Stimulated activated CD4-positive, alpha-beta T cell treated with anti-CD3 and anti-CD28 coated beads, Interleukin-15, amount 100 ng/mL, for 48 hours (primary cell): ENCODE measurements at regions not wholly inside any gene's neighbourhood (a gene's known extent, or its start where the extent isn't known, plus 50 kb on each side); places are given as distances from the start of the nearest gene placed in this dataset.

Source experiments
- DNase-seq, 2 donors: peaks; one replicate each; pipeline ENCODE4 v3.0.0-alpha.2; 2020; ENCODE audit warnings: low read depth in 2 of 2

DNA sequence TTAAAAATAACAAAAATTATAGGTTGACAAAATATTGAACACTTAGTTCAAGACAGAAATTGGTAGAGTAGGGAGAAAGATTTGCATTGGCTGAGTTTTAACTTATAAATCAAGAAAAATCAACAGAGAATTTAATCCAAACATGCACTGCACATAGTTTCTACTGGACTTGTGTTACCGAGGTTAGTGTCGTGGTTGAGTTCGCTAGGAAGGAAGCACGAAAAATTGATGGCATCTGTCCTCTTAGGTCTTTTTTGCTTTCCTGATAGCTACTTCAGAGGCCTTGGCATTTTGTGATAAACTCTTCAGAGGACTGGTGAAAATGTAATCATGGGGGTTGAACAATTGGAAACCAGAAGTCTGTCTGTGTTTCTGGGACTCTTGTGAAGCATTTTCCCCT, 392.9 kb downstream of the NUAK1 start:
- no peak for DNase-seq

DNA sequence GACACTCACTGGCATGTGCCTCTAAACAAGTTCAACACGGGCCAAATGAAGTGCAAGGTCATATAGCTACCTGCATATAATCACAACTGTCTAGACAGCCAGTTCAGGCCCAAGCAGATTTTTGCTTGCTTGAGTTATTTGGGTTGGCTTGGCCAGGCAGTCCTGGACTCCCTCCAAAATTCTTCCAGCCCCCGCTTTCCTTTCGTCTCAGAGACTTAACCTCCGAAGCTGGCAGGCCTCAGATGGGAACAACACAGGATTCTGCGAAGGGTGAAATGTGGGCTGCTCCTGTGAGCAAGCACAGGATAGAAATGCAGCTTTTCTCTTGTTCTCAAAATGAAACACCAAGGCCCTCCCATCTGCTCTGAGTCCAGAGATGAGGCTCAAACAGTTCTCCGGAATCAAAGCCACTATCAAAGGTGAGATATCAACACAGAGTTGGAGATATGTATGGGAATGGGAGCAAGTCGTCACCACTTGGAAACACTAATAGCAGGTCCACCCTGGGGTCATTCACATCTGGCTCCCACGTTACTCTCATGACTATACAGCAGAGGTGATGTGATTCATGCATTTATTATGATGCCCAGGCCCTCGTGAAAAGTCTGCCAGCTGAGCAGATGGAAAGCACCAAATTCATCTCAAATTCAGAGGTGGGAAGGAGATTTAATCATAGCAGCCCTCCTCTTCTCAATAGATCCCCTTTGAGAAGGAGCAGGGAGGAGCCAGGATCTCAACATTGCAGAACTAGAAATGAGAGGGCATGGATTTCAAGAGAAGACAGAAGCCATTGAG, 389.8 kb downstream of the NUAK1 start:
- no peak for DNase-seq

DNA sequence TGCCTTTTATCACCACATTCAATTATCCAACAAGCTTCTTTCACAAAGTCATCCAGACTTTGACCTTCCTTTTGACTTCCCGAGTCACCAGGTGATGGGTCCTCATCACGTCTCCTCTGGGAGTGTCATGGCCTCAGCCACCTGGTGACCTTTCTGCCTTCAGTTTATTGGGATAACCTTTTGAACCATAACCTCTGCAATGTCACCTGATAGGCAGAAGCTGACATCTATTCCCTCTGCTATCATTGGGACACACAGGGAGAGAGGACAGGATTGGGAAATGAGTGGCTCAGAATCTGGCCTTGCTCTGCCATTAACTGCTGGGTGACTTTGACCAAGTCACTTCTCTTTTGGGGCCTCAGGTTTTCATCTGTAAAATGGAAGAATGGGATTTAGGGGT, 388.7 kb downstream of the NUAK1 start:
- no peak for DNase-seq

DNA sequence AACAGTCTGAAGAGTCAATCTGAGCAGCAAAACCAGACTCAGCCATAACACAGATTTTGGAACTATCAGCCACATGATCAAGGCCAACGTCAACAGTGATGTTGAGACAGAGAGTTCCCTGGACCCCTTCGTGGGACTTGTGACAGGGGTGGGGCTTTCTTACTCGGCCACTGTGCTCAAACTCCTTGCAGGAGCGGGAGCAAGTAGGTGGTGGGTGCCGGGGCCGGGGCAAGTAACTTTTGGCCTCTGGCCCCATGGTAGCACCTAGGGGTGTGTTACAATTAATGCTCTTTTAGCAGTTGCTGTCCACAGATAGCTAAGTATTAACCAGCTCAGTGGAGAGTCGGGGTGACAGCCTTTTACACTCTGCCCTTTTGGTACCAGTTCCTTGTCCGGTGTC, 384.4 kb downstream of the NUAK1 start:
- no peak for DNase-seq

DNA sequence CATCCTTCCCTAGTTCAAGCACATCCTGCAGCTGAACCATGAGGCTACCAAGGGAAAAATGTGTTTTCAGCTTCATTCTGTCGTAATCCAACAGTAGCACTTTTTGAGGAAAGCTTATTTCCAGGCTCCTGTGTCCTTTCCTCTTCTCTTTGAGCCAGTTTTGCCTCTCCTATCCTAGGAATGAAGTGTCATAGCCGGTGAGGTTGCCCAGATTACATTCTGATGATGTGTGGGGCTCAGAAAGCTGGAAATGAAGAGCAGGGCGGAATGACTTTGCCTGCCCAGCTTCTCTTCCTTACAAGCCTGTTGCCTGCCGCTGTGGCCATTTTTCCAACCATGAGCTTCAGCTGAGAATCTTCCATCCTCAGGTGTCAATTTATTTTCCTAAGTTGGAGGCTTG, 381.8 kb downstream of the NUAK1 start:
- no peak for DNase-seq

DNA sequence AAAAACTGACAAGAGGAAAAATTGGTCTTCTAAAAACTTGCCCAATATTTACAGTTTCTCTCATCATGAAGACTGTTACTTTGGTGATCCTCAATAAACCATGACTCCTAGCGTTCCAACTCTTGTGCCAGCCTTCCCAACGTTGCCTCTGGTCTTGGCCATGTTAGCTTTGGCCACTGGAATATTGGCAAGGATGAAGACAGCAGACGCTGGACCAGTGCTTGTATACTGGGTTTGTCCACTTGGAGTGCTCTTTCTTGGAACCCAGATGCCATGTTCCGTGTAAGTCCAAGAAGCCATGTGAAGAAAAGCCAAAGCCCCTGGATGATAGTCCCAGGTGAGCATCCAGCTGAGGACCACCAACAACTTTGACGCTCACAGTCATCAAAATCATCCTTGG, 379.6 kb downstream of the NUAK1 start:
- no peak for DNase-seq

DNA sequence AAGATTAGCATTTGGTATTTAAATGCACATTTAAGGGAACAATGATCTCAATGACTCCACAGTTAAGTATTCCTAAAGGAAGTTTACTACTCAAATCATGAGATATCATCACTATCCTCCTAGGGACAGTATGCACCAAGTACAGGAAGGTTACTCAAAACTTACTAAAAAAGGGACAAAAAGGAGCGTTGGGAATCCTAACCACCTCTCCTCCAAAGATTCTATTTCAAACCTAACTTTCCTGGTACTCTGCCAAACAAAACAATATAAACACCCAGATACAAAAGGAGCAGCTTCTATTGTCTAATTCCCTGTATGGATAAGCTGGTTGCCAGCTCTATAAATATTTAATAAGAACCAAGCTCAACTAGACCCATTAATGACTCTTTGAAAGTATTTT, 377.7 kb downstream of the NUAK1 start:
- no peak for DNase-seq

DNA sequence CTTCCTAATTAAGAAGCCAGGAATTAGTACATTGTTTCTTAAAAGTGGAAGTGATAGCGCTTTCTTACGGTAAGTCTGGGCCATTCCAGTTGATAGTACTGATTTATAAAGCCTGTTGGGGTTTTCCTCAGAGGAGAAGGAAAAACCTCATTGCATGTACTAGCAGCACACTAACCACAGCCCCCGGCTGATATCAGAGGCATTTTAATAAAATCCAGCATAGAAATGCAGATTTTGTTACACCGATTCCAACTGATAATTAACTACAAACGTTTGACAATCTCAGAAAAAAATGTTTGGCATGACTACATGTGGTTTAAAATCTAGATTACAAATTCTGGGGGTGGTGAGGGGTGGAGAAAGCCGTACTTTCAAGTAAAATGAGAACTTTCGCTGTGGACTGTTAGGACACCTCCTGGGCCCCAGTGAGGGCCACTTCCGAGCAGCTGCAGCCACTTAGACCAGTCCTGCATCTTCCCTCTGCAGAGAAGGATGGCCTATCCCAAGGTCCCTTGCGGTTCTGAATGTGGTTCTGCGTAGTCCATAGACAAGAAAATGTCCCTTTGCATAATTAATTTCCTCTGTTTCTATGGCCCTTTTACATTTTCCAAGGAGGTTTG, 374.4 kb downstream of the NUAK1 start:
- no peak for DNase-seq

DNA sequence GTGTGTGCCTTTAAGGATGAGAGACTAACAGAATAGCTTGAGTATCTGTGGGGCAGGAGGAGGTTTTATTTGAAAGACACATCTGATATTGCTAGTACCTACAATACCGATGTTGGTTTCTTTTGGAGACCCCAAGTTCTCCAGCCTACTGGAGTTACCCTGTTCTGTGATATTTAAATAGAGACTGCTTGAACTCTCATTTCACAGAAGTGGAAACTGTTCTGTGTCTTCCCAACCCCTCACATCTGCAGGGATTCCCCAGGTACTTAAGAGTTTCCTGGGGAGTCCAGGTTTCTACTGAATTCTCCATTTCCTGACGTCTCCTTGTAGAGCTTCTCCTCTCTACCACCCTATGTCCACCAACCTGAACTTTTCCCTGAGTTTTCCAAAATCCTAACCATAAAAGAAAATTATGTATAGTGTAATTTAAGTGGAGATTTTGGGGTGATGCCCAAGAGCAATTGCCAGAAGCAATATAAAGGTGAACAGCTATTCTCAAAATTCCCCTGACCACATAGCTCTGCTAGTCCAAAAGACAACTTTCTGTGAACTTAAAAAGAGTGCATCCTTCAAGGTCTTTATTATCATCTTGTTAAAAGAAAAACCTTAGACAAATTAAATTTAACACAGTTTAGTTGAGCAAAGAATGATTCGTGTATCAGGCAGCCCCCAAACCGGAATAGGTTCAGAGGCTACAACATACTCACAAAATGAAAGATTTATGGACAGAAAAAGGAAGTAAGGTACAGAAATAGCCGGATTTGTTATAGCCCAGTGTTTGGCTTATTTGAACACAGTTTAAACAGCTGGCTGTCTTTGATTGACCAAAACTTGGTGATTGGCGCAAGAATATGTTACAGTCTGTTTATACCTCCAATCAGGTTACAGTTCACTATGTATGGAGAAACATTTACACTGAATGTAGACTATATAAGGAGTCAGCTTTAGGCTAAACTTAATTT, 373.4 kb downstream of the NUAK1 start:
- DNase-seq = no peak

DNA sequence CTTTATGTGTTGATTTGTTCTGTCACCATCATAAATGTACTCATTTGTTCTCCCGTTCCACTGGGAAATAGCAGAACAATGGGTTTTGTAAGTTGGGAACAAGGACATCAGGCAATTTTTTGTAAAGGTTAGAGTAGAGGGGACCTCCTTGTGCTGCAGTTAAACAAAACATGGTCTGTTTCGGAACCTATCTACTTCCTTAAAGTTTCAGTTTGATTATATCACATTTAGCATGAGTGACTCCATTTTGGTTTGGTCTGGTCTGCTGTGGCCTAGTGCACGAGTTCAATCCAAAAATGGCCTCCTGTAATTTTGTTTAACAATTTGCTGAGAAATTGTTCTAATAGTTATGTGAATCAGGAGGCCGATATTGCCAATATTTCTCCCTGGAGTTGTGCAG, 372.7 kb downstream of the NUAK1 start:
- DNase-seq = no peak

DNA sequence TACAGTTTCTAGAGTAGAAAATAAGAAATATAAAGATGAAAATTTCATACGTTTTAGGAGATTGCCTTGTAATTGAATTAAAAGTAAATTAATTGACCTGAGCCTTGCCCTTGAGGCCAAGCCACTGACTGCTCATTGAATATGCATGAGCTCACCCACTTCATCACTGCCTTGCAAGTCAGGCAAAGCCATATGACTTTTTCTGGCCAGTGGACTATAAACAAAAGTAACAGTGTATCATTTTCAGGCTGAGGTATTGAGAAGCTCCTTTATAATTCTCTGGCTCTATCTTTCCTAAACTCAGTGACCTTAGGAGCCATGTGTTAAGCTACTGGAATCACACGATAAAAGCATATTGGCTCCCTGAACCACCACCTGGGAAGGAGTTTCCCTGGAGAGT, 369.3 kb downstream of the NUAK1 start:
- no peak for DNase-seq

DNA sequence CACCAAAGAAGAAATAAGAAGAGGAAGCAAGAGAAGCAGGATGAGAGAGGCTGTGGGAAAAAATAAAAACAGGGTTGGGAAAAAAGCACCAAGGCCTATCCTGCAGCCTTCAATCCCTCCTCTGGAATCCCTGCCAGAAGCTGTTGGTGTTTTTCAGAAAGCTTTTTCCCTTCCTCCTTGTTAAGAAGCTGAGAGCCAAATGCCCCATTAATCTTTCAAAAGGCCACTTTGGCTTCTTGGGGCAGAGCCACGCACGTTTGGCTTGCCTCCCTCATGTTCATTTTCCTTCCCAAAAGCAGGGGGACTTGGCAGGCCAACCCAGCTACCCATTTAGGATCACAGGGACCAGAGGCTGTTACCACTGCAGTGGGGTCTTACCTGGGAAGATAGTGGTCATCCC, 365.3 kb downstream of the NUAK1 start:
- DNase-seq = no peak

DNA sequence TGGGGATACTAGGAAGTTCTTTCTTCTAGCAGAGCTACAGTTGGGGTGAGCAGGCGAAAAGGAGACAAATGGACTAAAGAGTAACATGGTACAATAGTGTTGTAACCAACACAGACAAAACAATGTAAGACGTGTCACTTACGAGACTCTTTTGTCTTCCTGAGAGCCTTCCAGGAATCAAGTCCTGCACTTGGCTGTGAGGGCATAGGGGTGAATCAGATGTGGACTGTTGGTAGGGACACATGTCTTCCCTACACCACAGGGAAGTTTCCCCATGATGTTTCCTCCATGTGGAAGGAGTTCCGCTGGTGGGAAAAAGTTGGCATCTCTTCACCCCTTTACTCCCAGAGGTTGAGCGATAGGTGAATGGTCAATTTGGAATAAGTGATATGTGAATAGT, 364.7 kb downstream of the NUAK1 start:
- no peak for DNase-seq

DNA sequence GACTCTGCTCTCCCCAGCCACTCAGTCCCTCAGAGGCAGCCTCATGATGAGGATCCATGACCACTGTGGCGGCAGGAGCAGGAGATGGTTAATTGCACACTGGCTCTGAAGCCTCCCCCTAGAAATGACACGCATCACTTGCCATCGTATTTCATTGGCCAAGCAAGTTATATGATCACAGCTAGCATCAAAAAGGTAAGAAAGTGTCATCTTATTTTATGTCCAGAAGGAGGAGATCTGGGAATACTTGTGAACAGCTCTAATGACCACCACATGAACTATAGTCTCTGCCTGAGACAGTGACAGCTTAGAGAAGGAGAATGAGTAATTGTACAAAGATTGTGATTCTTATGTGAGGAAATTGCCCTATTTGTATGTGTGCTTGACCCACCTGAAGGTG, 363.4 kb downstream of the NUAK1 start:
- DNase-seq = no peak

DNA sequence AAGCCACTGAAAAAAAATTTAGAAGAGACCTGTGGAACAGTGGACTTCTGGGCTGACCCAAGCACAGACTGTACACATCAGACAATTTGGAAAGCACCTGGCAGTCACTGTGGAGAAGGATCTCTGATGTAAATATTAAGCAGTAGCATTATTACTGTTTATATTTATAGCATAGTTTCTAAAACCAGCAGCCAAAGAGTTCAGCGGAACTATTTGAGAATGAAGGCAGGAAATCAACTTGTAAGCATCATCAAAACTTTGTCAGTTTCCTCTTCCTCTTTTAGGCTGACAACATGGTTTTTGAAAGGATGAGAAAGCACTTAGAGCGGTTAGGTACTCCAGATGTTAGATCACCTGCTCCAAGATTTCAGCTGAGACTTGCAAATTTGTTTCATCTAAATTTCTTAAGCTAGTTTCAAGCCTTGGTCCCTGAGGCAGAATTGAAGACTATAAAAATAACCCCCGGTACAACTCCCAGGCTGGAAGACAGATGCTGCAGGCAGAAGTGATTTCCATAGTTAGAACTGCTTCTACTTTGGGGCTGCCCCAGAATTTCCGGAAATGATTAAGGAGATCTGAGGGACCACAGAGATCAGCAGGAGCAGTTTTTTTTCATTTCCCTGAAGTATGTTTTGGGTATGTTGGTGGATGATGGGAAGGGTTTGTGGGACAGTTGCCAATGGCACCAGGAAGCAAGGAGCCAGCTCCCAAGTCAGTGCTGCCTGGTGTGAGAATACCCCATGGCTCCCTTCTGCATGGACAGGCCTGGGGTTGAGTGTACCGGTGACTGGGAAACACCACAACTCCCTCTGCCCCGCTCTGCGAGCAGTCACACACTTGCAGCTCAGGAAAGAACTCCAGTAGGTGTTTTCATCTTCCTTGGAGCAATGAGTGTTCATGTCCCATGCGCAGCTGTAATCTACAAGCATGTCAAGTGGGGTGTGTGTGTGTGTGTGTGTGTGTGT, 354.5 kb downstream of the NUAK1 start:
- DNase-seq = no peak

DNA sequence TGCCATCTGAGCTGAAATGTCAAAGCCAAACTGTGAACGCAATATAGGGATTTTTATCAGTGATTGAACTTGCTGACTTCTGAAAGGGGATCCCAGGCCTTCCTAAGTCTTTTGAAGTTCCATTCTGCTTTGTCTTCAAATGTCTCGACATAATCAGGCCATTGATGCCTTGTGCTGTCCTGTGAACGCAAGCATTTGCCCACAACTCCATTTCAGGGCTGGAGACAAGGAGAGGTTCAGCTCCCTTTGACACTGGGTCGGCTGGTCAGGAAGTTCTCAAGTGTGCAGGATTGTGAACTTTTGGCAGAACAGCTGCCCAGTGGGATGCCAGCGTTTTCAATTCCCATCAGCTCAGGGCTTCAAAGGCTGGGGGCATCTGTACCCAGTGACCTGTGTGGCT, 345.3 kb downstream of the NUAK1 start:
- DNase-seq = no peak

DNA sequence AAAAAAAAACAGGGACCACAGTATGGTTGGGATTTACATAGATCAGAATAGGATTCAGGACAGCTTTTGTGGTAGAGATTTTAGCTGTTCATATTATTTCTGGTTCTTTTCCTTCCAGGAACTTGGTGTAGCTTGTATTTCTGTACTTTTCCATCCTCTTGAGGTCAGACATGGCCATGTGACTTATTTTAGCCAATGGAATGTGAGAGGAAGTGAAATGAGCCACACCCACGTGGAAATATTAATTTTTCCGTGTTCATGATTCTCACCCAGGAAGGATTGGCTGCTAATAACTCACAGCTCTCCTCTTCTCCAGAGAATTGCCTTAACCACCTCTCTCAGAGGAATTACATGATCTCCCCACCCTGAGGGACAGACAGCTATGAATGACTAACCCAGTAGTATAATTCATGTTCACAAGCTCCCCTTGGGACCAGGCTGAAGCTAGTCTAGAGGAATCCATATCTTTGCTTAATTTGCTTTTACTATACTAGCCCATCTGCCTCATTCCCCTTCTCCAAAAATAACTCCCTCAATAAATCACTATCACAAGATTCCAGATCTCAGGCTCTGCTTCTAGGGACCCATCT, 340.4 kb downstream of the NUAK1 start:
- no peak for DNase-seq

DNA sequence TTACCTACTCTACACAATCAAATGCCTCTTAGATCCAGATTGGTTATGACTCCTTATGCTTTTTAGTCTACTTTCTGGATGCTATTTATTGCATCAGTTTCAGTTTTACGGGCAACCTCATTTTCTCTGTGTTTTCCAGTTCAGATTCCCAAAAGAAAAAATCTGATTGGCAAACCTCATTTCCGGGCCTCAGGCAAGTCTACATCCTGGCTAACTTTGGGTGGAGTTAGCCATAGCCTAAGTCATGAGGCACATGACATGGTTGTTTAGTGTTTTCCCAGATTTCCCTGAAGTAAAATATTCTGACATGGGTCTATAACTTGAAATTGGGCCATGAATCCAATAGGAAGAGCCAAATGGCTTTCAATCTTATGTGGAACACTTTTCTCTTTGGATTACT, 339.7 kb downstream of the NUAK1 start:
- no peak for DNase-seq

DNA sequence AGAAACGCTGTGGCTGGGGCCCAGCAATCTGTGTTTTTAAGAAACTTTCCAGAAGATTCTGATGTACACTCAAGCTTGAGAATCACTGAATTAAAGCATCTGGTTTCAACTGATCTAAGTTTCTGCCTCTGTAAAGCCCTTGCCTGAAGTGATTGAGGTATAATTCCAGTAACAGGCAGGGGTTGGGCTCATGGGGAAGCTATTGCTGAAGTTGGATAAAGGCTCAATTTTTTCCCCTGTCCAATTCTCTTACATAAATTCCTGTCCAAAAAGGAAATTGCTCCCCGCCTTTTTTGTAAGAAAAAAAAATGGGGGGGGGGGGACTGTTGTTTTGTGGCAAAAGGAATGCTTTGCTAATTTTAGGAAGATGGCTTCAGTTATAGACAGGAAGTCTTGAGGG, 337.4 kb downstream of the NUAK1 start:
- no peak for DNase-seq

DNA sequence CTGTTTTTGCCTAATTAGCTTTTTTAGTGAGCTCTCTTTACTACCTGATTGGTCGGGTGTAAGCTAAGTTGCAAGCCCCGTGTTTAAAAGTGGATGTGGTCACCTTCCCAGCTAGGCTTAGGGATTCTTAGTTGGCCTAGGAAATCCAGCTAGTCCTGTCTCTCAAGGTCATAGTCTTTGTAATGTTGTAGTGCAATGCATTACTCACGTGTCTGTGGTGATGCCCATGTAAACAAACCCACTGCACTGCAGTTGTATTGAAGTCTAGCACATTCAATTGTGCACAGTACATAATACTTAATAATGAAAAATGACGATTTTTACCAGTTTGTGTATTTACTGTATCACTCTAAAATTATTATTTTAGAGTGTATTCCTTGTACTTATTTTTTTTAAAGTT, 335.5 kb downstream of the NUAK1 start:
- no peak for DNase-seq
